Activated CD4-positive, alpha-beta T cell treated with anti-CD3 and anti-CD28 coated beads, Interleukin-2, amount 50 U/mL, for 4 hours (primary cell): ENCODE measurements at regions not wholly inside any gene's neighbourhood (a gene's known extent, or its start where the extent isn't known, plus 50 kb on each side); places are given as distances from the start of the nearest gene placed in this dataset.
"Not testable (repeated sequence)": the region's sequence is repeated elsewhere in the genome, so short reads cannot be mapped to it uniquely, and the experiment has no call there.

Source experiments
- DNase-seq, 2 experiments: peaks; one replicate each; pipeline ENCODE4 v3.0.0-alpha.2; 2020

- DNase-seq = no peak
These were observed 177.5 kb downstream of the LPIN1 start for GRCh38 chr2:11923935-11924334.

GRCh38 chr2:11925295-11926066, 179.0 kb downstream of the LPIN1 start:
- no peak for DNase-seq

DNA sequence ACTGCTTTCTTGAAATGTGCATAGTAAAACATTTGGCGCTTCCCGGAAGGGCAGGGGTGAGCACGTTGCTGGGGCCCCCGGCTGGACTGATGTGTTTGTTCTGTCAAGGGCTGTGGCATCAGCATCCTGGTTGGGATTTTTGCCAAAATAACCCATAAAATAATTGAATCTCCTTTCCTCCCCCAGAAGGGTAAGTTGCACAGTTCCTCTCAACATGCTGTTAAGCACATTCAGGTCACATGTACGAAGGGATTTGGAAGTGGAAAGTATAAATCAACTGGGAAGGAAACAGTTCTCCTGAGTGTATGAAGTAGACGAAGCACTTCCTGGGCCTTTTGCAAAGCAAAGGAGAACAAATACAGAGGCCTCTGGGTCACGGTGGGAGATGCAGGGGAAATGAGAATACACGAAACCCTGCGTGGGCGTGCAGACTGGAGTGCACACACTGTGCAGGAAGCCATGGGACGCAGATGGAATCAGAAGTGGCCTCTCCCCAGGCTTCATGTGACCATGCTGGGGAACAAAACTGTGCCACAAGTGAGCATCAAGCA, 183.9 kb downstream of the LPIN1 start:
- DNase-seq = no peak

DNA sequence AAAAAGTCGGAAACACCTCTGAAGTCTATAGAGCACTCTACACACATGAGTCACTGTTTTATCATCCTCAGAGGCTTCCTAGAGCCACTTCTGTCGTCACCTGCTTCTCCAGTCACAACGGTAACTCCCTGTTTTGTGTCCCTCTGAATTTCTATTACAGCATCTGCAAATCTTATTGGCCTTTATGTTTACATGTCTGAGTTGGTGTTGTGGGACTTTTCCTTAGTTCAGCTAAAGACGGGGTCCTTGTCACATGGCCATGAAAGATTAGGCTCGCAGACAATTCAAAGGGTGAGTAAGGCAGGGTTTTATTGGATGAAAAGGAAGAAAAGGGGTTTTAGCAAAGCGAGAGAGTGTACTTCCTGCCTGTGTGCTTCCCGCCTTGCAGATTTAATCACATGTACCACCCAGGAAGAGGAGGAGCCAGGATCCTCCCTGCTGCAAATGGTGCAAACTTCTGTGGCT, 185.6 kb downstream of the LPIN1 start:
- no peak for DNase-seq

DNA sequence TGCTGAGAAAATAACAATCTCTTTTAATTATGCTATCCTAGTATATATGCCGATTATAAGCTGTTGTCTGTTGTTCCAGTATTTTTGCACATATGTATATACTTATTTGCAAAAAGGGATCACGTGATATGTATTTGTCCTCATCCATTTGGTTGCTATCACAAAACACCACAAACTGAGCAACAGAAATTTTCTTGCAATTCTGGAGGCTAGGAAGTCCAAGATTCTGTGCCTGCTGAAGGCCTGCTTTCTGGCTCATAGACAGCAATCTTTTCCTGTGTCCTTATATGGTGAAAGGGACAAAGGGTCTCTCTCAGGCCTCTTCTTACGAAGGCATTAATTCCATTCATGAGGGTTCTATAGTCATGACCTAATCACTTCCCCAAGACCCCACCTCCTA, 186.5 kb downstream of the LPIN1 start:
- DNase-seq = no peak

GRCh38 chr2:11933854-11934253, 187.4 kb downstream of the LPIN1 start:
- DNase-seq = no peak

DNA sequence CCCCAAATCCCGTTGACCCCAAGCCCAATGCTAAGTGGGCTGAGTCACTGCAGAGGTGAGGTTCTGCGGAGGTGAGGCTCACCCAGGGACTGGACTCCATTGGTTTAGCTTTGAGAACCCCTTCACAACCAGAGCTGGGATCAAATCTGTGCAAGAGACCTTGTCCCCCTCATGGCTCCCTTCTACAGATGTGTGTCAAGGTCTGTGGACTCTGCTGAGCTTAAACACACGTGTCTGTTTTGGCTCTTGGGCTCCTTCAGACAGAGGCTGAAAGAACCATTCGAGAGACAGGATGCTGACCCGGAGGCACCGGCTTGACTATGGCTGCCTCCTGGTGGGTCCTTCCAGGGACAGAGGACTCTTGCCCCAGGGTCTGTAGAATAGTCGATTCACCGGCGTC, 190.3 kb downstream of the LPIN1 start:
- DNase-seq = no peak

DNA sequence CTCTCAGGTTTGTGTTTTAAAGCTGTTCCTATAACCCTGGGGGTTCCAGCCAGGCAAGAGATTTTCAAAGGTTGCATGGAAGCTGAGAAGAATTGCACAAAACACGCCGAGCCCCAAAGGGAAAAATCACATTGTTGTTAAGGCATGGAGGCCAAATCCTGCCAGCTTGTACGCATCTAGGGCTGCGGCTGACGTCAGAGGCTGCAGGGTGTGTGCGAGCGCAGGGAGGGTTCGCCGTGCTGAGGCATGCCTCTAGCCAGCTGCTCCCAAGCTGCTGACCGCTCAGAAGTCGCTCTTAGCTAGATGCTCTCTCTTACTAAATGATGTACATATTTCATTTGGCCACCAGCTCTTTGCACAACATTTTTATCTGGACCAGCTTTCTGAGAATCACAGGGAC, 191.8 kb downstream of the LPIN1 start:
- no peak for DNase-seq

DNA sequence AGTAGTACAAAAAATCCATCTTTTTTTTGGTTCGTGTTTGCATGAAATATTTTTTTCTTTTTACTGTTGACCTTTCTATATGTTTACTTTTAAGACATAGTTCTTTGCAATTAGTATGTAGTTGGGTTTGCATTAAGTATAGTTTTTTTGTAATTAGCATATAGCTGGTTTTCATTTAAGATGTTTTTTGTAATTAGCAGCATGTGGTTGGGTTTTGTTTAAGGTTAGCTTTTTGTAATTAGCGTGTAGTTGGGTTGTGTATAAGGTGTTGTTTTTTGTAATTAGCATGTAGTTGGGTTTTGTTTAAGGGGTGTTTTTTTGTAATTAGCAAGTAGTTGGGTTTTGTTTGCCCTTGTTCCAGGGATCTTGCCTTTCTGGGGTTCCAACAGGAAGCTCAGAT, 193.1 kb downstream of the LPIN1 start:
- DNase-seq = no peak

DNA sequence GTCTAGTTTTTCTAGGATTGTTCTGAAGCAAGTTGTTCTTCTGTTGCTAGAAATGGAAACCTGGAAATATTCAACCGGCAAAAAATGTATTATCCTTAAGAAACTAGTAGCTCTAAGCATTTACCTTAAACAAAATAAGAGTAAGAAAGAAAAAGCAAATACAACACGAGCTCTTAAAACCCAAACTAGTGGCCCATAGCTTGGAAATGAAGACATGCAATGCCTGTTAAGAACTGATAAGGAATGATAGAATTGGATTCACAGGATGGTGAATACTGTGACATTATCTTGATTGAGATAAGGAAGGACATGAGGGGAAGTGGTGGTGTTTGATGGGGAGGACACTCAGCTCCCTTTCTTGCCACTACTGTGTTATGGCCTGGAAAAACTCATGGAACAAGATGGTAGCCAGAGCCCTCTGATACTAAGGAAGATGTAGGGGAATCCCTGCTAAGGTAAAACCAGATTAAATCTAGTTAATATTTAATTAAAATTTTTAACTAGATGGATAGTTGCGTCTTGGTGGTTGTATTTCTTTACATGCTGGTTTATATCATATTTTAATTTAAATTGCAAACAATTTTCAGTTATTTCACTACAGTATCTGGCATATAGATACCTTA, 193.8 kb downstream of the LPIN1 start:
- DNase-seq = no peak

- DNase-seq = no peak
These were observed 194.4 kb downstream of the LPIN1 start for GRCh38 chr2:11940799-11941198.

GRCh38 chr2:11941201-11942177, 195.1 kb downstream of the LPIN1 start:
- DNase-seq = no peak

DNA sequence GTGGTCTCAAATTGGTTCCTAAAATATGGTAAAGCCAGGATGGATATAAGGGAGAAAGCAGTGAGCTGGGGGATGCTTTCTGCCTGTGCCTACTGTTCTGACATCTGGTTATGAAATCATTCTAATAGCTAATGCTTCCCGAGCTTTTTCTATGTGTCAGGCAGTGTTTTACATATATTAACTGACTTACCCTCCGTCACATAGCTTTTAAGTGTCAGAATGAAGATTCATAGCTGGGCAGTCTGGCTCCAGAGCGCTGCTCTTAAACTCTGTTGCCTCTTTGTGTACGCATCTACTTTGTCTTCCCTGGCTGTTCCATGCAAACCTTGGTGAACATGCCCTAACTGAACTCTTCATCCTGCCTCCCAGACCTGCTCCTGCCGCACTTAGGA, 195.7 kb downstream of the LPIN1 start:
- DNase-seq = no peak

GRCh38 chr2:11944311-11944710, 197.9 kb downstream of the LPIN1 start:
- no peak for DNase-seq

GRCh38 chr2:11945139-11946126, 199.0 kb downstream of the LPIN1 start:
- no peak for DNase-seq

DNA sequence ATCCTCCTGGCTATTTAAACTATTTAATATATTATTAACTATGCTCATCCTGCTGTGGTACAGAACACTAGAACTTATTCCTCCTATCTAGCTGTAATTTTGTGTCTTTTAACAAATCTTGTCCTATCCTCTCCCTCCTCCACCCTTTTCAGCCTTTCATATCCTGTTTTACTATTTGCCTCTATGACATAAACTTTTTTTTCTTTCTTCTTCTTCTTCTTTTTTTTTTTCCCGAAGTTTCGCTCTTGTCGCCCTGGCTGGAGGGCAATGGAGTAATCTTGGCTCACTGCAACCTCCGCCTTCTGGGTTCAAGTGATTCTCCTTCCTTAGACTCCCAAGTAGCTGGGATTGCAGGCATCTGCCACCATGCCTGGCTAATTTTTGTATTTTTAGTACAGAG, 201.5 kb downstream of the LPIN1 start:
- no peak for DNase-seq

- DNase-seq = no peak
These were observed 203.5 kb downstream of the LPIN1 start for GRCh38 chr2:11949732-11950523.

DNA sequence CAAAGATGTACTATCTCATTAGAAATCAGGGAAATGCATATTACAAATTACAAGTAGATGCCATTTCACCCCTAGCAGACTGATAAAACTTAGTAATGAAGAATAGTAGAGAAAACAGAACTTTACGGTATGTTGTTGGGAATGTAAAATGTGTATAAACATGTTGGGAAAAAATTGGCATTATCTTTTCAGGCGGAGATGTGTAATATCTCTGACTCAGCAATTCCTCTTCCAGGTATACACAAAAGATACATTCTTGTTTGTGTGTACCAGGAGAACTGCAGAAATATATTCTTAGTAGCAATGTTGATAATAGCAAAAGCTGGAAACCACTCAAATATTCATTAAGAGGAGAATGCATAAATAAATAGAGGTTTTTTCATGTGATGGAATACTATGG, 204.5 kb downstream of the LPIN1 start:
- DNase-seq = no peak

- not testable (repeated sequence) for DNase-seq
These were observed 205.1 kb downstream of the LPIN1 start for GRCh38 chr2:11951492-11951891.

DNA sequence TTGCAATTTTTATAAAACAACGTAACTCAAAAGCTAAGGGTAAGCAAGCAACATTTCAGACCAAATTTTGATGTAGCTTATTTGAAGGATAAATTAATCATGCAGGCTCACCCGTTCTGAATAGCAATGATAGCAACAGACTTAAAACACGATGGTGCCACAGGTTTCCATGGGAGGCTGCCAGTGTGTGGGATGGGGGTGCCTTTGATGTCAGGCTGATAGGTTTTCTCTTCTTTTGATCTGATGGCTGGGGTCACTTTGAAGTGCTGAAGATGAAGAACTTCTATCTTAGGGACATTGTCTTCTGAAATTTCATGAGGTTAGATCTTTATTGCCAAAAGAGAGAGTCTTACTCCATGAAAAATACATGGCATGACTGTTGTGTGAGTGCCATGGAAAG, 206.8 kb downstream of the LPIN1 start:
- DNase-seq = no peak

DNA sequence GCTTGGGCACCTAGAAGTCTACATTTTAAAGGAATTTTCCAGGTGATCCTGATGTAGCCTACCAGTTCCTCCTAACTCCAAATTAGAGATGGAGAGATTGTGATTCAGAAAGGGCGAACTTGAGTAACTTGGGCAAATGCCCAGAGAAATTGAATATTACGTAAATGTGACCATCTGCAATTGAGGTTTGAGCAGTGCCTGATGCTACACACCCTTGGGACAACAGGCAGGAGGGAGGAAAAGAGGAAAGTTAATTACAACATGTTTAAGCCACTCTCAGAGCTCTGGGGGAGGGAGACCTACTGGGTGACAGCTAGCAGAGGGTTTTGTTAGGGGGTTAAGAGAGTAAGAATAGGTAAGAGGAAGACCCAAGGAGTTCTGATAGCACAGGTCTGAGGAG, 208.9 kb downstream of the LPIN1 start:
- DNase-seq = no peak
